HG03097 (cell line): ENCODE measurements at regions not wholly inside any gene's neighbourhood (a gene's known extent, or its start where the extent isn't known, plus 50 kb on each side); places are given as distances from the start of the nearest gene placed in this dataset.

Source experiments
- ATAC-seq: cut with Tn5 transposase; IDR thresholded peaks from one replicate; pipeline ENCODE4 v1.9.1; 2021; ENCODE audit not compliant: unreplicated experiment, low FRiP score

- ATAC-seq: no peak
Observed at GRCh38 chr5:126338635-126339034, 84.6 kb upstream of the GRAMD2B start.

GRCh38 chr5:126339215-126339805 is 83.9 kb upstream of the GRAMD2B start:
- ATAC-seq: no peak

GRCh38 chr5:126341906-126342630 is 81.1 kb upstream of the GRAMD2B start:
- no peak for ATAC-seq

GRCh38 chr5:126348855-126349635 is 74.2 kb upstream of the GRAMD2B start:
- ATAC-seq: no peak

- no peak for ATAC-seq
Observed at GRCh38 chr5:126351153-126351552, 72.1 kb upstream of the GRAMD2B start.

GRCh38 chr5:126354012-126354857 is 69.0 kb upstream of the GRAMD2B start:
- no peak for ATAC-seq

- ATAC-seq: no peak
Observed at GRCh38 chr5:126354858-126355731, 68.1 kb upstream of the GRAMD2B start.

GRCh38 chr5:126355940-126356339 is 67.3 kb upstream of the GRAMD2B start:
- no peak for ATAC-seq

GRCh38 chr5:126357585-126358342 is 65.4 kb upstream of the GRAMD2B start:
- no peak for ATAC-seq

GRCh38 chr5:126358525-126358924 is 64.7 kb upstream of the GRAMD2B start:
- ATAC-seq: peak; percentile 91

- no peak for ATAC-seq
Observed at GRCh38 chr5:126359884-126360283, 63.3 kb upstream of the GRAMD2B start.

- no peak for ATAC-seq
Observed at GRCh38 chr5:126360467-126360866, 62.7 kb upstream of the GRAMD2B start.

GRCh38 chr5:126363658-126364057 is 59.6 kb upstream of the GRAMD2B start:
- ATAC-seq: no peak

- no peak for ATAC-seq
Observed at GRCh38 chr5:126364206-126364902, 58.9 kb upstream of the GRAMD2B start.

- no peak for ATAC-seq
Observed at GRCh38 chr5:126365446-126366198, 57.6 kb upstream of the GRAMD2B start.

- ATAC-seq: no peak
Observed at GRCh38 chr5:126366199-126366560, 57.0 kb upstream of the GRAMD2B start.

GRCh38 chr5:126368239-126368812 is 54.9 kb upstream of the GRAMD2B start:
- ATAC-seq: no peak
